Medulla oblongata (tissue), 1 donor: ENCODE measurements at regions not wholly inside any gene's neighbourhood (a gene's known extent, or its start where the extent isn't known, plus 50 kb on each side); places are given as distances from the start of the nearest gene placed in this dataset.

Source experiments
- DNase-seq: peaks from one replicate; pipeline ENCODE4 v3.0.0-alpha.2; 2015; ENCODE audit errors: extremely low spot score

DNA sequence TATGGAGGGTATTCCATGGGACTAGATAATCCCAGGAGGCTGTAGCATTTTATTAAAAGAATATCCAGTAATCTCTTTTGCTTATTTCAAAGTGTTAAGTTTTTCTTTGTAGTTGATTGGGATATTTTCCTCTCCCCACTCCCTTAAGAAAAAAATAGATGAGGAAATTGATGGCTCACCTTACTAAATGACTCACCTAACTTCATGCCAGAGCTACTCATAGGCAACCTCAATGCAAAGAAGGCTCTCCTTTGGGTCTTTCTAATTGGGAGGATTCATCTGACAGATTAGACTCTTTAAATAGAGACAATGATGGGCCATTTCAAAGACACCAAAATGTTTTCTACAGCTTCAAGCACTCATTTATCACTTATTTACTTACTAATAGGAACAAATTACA lies 528.5 kb upstream of the BTBD3 start:
- DNase-seq = no peak

DNA sequence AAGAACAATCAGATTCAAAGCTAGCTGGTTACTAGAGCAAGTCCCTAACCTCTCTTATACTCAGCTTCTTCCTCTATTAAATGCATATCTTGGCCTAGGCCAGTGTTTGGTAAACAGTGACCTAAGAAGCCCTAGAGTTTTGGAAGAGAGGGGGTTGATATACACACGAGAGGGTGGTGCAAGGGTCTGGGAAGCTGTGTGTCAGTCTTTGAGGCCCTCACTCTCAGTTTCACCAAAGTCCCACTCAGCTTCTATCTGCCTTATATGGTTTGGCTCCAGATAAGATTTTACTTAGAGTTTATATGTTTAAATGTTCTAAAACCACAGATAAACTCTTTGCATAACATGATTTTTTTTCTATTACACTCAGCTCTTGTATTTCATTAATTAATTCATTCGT lies 526.1 kb upstream of the BTBD3 start:
- DNase-seq = no peak

DNA sequence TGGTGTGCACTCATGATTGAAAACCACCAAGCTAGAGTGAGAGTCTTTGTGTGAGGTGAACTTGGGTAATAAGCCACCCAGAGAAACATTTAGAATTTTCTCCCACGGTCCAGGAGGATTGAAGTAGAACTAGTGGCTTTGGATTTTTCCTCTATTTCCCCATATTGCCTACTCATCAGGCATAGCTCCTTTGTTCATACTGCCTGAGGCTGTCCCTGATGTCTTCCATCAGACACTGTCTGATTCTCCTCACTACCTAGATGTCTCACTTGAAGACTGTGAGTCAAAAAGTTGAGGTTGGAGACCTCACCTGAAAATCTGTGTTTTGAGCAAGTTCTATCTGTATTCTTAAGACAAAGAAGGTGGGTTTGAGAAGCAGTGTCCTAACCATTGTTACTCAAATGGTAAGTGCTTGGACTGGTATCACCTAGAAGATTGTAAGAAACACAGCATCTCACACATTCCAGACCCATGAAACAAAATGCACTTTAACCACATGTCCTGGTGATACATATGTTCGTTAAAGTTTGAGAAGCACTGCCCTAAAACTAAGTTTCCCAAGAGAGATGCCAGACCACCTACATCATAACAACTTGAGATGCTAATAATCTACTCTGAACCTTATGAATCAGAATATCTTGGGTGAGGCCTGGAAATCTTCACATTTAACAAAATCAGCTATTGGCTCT lies 523.4 kb upstream of the BTBD3 start:
- DNase-seq = no peak

DNA sequence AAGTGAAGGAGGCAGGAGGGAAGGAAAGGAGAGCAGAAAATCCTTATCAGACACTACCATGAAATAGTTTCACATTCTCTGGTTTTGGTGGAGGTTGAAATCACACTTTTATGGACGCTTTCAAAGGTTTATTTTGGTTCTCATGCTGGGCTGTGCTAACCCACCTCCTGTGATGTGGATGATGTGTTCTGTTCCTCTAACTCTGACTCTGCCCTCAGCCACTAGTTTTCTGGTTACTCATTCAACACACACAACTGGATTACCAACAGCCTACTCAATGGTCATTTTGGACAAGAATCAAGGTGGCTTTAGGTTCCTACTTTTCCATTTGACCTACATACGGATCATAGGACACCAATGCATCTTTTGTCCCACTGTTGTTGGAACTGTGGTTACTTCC lies 522.1 kb upstream of the BTBD3 start:
- DNase-seq = no peak

DNA sequence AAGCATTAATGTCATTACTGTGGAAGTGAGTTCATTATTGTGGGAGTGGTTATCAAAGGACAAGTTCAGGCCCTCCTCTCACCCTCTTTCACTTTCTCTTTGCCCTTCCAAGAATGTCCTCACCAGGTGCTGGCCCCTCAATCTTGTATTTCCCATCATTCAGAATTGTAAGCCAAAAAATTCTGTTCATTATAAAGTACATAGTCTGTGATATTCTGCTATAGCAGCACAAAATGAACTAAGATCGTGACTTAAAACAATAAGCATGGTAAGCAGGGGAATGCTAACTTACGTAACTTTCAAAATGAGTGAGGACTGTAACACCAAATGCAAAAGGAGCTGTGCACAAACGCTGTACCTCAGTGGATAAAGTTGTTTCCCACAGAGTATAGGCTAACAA lies 515.7 kb upstream of the BTBD3 start:
- DNase-seq = no peak

DNA sequence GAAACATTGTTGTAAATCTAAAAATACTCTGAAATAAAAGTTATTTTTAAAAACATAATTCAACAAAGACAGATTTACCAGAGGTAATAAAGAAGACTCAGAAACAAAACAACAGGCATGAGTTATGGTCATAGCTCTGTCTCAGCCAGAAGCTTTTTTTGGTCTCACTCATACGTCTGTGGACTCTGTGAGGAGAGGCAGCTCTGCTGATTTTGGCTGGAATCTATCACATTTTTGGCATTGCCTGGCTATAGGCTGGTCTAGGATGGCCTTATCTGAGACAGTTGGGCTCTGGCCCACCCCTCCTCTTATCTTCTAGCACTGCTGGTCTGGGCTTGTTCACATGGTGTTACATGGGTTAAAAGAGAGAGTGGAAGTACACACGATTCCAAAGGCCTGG lies 514.0 kb upstream of the BTBD3 start:
- DNase-seq = no peak

DNA sequence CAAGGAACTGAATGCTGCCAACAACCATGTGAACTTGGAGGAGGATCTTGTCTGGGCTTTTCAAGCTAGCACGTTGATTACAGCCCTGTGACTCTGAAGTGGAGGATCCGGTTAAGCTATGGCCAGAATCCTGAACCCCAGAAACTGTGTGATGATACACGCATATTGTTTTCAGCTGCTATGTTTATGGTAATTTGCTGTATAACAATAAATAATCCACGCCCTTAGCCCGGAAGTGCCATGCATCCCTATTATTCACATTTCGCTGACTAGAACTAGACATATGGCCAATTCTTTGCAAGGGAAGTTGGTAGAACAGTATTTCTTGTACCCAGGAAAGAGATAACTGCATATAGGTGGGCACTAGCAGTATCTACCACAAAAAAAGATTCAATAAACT lies 510.8 kb upstream of the BTBD3 start:
- no peak for DNase-seq

DNA sequence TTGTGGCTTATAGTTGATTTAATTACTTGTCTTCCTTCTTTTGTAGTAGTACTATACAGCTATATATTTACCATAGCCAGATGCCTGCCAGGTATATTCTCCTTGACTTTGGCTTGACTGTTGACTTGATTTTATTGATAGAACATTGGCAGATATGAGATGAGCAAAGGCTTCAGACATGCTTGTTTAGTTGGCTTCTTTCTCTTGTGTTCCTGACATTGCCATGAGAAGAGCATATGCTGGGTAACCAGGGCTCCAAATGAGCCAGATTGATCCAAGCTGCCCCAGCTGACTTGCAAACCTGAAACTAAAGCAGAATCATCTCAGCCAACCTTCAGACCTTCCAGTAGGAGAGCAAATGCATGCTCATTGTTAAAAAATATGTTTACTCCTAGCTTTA lies 508.1 kb upstream of the BTBD3 start:
- DNase-seq = no peak

DNA sequence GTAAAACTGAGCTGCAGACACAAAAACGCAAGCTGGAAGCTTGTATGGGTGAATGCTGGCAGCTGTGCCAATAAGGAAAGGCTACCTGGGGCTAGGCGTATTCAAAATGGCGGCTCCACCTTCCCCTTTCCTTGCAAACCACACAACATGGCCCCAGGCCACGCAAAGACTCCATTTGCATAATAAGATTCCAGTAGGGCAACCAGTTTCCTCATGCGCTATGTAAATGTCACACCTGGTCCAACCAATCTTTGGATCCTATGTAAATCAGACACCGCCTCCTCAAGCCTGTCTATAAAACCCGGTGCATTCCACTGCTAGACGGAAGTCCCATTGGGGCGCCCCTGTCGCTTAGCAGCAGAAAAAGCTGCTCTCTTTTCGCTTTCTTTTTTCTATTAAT lies 505.9 kb upstream of the BTBD3 start:
- DNase-seq = no peak

DNA sequence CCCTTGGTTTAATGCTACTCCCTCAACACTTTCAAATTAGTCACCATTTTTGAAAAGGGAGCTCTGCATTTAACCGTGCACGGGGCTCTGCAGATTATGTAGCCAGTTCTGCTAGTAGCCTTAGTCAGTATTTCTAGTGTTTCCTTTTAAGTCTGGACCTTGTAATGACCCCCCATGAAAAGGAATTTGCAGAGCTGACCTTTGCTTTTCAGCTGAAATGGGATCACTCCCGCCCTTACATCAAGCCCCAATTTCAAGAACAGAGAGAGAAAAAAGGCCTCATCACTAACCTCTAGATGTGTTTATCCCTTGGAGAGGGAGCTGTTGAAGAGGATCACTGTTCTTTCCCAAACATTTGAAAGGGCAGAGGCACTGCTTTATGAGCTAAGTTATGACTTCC lies 490.7 kb upstream of the BTBD3 start:
- DNase-seq = no peak

DNA sequence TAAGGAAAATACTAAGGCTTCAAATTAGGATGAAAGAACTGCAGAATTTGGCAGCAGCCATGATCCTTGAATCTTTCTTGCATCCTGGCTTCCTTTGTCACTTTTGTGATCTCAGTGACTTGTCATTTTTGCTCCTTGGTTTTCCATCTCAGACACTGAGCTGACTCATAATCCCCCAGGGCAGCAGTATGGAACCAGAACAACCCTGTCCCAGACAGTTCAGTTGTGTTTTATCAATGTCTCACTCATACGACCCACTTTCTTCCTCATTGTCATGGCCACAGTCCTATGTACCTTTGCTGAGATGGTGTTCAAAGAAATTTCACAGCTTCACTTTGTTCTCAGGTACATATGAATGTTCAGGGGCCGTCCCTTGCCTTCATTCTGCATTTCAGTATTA lies 488.5 kb upstream of the BTBD3 start:
- DNase-seq = no peak

DNA sequence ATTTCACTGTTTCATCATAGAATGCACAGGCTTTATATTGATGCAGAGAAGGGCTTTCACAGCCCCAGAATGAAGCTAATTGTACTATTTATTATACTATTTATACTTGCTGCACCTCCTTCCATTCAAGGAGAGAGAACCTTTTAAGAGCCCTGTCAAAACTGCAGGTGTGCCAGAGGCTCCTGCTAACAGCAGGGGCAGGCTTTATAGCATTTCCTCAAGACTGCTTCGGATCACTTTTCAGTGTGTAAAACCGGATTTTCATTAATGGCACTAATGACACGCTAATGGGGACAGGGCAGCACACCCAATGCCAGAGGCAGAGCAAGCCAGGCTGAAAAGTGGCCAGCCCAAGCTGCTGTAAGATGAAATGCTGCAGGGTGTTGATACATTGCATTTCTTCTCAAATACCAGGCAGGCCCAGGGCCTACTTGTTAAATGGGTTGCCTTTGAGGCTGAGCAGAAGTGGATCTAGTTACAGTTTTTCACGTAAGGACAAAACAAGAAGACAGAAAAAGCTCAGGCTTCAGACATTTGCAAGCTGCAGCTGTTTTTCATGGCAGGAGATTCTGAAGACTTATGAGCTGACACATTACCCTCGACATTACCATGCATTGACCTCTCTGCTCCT lies 487.7 kb upstream of the BTBD3 start:
- DNase-seq = no peak

DNA sequence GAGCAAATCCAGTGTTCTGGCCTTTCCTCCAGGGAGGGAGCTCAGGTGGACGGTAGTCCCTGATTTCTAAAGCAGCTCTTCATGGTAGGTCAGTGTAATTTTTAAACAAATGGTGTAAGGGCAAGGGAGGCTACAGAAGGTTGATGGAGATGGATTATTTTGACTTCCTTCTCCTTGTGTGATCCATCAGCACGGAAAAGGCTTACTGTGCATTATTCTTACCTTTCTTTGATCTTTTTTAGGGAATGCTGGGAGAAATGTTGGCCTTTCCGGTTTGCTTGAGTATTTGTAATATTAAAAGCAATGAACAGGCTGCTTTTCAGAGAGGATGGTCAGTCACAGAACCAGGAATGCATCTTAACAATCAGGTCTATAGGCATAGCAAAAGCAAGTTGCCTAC lies 487.0 kb upstream of the BTBD3 start:
- no peak for DNase-seq

DNA sequence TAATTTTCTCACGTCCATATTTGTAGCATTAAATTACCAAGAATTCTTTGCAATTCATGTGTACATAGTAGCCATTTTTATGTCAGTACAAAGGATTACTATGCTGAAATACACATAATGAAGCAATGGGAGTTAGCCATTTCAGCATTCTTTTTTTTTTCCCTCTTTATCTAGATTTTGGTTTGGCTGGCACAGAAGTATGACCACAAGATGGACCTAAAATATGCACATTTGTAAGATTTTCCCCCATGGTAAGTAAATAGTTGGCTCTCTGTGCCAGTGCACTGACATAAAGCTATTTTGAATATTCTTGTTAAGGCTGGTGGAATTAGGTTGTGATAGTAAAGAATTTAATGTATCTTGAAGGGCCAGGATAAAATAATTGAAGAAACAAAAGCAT lies 486.1 kb upstream of the BTBD3 start:
- DNase-seq = no peak

DNA sequence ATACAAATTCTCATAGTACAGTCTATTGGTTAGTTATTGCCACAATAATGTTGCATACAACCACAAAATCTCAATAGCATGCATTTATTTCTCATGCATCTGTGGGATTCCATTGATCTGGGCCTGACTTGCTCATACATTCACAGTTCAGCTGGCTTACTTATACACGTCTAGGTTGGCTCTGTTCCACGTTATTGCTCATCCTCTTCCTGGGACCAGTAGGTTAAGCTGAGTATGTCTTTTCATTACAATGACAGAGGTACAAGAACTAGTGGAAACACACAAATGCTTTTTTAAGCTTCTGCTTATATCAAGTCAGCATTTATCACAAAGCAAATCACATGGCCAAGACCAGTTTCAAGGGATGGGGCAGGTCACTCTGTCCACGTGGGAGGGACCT lies 485.3 kb upstream of the BTBD3 start:
- no peak for DNase-seq

DNA sequence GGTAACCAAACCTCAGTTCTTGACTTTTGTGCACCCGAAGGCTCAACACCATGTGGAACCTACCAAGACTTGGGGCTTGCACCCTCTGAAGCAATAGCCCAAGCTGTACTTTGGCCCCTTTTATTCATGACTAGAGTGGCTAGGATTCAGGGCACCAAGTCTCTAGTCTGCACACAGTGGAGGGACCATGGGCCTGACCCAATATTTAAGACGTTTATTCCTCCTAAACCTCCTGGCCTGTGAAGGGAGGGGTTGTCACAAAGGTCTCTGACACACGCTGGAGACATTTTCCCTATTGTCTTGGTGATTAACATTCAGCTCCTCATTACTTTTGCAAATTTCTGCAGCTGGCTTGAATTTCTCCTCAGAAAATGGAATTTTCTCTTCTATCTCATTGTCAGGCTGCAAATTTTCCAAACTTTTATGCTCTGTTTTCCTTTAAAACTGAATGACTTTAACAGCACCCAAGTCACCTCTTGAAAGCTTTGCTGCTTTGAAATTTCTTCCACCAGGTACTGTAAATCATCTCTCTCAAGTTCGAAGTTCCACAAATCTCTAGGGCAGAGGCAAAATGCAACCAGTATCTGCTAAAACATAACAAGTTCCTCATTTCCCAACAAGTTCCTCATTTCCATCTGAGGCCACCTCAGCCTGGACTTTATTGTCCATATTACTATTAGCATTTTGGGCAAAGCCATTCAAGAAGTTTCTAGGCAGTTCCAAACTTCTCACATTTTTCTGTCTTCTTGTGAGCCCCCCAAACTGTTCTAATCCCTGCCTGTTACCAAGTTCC lies 481.4 kb upstream of the BTBD3 start:
- no peak for DNase-seq

DNA sequence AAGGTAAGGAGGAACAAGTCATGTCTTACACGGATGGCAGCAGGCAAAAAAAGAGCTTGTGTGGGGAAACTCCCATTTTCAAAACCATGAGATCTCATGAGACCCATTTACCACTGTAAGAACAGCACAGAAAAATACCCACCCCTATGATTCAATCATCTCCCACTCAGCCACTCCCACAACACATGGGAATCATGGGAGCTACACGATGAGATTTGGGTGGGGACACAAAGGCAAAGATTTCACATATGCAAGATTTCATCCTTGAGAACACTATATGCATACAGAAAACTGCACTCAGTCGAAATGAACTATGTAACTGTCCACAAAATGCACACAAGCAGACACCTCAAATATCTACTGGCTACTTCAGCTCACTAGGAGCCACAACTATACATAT lies 480.6 kb upstream of the BTBD3 start:
- DNase-seq = no peak

DNA sequence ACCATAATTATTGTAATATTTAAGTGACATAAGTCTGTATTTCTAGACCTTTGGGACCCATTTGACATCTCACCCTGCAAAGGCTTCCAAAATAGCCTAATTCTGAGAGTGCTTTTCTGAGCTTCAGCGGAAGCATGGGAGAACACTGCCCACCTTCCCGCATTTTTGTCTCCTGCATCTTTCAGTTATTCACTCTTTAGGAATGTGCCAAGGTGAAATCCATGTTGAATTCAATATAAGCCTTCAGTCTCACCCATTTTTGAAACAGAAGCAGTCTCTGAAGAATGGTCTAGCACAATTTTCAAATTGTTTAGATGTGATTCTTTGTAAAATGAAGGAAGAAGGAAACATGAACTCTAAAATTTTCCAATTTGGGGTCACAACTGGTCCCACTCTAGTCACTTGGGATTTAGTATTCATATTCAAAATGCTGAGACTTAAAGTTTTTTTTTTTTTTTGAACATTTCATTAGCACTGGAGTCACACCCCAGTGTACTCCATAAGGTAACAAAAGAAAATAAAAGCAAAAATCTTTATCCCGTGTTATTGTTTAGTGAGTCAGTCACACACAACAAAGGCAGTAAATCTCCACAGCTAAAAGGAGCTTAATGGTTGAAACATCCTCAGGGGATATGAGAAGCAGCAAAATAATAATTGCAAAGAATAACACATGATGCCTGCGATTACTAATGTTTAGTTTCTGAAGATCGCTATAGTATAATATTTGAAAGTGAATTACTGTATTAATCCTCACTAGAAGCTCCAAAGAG lies 479.9 kb upstream of the BTBD3 start:
- no peak for DNase-seq

DNA sequence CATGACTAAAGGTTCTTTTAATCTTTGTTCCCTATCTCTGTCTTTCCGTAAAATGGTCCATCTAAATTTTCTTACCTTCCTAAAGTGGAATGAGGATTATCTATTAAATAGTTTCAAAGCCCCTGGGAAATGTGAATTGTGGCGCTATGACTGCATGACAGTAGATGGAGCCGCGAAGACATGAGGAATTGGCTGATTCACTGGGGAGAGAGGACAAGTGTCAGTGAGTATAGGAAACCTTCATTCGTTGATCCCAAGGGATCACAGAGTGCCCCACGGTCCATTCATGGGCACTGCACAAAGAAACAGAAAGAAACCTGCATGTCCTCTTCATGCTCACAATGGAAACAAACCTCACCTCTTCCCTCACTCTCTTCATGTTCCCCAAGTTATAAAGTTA lies 479.3 kb upstream of the BTBD3 start:
- DNase-seq = no peak

DNA sequence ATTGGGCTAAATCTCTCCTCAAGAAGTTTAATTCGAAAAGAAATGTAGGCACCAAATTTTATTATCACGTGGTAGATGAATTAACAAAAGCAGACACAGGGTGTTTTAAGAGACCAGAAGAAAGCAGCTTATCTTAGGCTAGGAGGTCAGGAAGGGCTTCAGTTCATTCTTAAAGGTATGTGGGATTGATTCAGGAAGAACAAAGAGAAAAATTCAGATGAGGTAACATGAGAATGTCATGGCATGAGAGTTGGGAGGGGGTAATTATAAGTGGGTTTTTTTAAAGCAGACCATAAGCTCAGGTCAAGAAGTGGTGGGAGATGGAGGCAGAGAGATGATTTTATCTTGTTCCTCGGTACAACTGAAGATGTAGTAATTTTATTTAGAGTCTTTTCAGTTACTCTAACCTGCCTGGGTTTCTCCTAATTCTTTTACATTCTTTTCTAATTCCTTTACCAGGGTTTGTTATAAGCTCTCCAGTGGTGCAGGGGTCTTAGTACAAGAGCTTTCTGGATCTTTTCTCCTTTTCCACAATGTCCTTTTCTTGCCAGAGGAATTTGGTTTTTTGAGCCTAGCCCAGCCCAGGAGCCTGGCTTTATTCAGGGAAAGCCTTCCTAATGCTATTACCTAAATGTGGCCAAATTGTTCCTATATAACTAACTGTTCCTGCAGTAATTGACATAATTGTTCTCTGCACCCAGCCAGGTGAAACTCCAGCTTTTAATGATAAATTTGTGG lies 474.1 kb upstream of the BTBD3 start:
- DNase-seq = no peak

DNA sequence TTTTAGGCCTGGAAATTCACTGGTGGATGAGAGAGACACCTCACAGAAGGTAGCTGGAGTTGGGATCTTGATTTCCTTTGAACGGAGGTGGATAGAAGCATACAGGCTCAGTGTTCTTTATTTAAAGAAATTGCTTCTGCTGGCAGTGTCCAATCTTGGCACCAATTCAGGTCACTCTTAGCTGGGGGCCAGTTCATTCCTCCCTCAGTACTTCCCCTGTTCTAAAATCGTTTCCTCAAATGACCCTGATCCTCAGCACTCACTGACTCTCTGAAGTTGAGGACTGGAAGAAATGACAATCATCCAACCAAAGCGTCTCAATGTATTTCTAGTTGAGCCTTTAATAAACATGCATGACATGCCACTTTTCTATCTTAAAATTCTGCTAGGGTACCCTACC lies 472.5 kb upstream of the BTBD3 start:
- peak; percentile 9 for DNase-seq

DNA sequence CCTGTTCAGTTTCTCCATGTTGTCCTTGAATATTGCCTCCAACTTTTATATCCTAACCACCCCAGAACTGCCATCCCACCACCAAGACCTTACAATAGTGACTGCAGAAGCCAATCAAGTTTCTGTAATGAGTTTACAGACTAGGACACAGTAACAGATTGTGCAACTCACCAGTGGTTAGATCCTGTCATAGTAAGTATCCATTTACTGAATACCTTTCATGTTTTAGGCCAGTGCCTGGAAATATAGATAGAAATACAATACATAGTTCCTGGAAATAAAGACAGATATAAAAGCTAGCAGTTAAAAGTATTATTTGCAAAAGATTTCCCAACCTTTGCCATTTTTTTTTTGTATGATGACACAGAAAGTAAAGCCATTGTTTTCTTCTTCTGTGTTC lies 471.8 kb upstream of the BTBD3 start:
- DNase-seq = no peak
